Eye (tissue), 1 donor: ENCODE measurements at regions not wholly inside any gene's neighbourhood (a gene's known extent, or its start where the extent isn't known, plus 50 kb on each side); places are given as distances from the start of the nearest gene placed in this dataset.

Experiments
- DNase-seq: peaks from one replicate; pipeline ENCODE4 v3.0.0-alpha.2; 2015

DNA sequence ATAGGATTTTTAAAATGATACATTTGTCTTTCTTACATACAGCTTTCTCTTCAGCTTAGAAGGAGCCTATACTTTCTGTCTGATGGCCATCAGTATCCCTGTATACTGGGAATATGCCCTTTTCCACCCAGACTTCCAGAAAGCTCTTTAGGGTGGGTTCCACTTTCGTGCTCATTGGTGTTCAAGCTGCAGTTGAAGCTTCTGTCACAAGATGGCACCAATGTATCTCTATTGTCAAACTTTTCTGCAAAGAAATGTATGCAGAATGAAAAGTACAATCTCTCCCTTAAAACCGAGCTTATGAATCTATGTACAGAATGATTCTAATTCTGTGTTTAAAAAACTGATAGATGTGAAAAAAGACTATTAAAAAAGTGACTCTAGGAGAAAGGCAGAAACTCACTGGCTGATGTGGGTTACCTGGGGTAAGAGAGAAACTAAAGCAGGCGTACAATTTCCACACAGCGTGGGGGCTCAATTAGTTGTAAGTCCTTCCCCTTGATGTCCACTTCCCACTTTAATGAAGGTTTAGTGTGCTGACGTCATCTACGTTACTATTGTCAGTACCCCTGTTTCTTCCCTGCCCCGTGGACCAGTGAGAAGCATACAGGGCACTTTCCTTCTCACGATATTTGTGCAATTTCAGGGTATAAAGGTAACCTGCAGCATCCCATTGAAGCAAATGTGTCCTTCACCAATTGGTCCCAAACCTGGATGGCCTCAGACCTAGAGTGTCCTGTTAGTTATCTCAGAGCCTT, 57.3 kb upstream of the TCEAL2 start:
- peak; percentile 65 for DNase-seq

- no peak for DNase-seq
Measured at GRCh38 chrX:102063445-102064074, 61.9 kb upstream of the TCEAL2 start.

- no peak for DNase-seq
Measured at GRCh38 chrX:102044496-102044895, 81.0 kb upstream of the TCEAL2 start.

GRCh38 chrX:102043380-102043779, 82.1 kb upstream of the TCEAL2 start:
- DNase-seq: no peak

- no peak for DNase-seq
Measured at GRCh38 chrX:102042372-102043325, 82.8 kb upstream of the TCEAL2 start.

DNA sequence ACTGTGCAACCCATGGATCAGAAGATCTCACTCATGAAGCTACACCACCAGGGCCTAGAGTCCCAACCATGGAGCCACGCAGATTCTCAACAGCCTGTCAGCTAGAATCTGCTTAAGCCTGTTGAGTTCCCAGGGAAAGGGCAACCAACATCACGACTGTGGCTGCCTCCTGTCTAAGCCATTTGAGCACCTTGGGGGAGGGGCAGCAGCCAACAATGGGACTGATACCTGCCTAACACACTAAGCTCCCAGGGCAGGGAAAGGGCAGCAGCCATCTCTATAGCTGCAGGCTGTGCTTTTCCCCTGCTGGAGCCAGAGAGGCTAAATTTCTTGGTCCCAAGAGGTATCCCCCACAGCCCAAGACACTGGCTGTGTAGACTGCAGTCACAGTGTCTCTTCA, 96.5 kb upstream of the TCEAL2 start:
- no peak for DNase-seq

DNA sequence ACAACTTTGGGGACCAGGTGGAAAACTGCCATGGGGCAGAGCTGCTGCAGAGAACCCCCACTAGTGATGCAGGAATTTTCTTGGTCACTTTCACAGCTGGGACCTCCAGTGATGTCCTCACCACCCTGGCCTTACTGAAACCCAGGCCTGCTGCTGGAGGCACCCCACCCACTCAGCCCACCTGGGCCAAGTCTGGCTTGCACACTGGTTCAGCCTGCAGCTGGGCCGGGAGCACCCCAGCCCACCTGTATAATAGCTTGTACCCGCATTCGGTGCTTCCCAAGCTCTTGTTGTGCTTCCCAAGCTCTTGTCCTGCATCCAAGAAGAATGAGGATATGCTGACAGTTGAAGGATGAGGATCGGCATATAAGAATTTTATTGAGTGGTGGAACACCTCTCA, 86.4 kb upstream of the ZMAT1 start:
- DNase-seq: no peak

DNA sequence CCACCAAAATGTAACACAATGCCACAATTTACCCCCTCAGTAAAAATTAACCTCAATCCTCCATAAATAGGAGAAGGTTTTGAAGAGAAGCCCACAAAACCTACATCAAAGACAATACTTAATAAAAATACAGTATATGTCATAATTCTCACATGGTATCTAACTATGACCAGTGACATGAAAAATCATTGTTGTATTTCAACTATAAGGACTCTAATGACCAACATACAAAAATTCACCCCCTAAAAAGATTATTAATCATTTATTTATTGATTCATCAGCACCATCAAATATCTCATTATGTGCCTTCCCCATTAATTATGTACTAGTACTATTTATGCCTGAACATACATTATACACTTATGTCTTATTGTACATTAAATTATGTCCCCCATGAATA, 77.1 kb upstream of the ZMAT1 start:
- no peak for DNase-seq

GRCh38 chrX:101999644-102000539, 68.1 kb upstream of the ZMAT1 start:
- DNase-seq: peak; percentile 0

GRCh38 chrX:101993335-101993734, 61.5 kb upstream of the ZMAT1 start:
- no peak for DNase-seq

- no peak for DNase-seq
Measured at GRCh38 chrX:101986586-101986985, 54.8 kb upstream of the ZMAT1 start.
